Neural progenitor cell (in vitro differentiated cells): ENCODE measurements at regions not wholly inside any gene's neighbourhood (a gene's known extent, or its start where the extent isn't known, plus 50 kb on each side); places are given as distances from the start of the nearest gene placed in this dataset.

Experiments used
- DNase-seq: peaks from one replicate; pipeline ENCODE4 v3.0.0-alpha.2; 2016; ENCODE audit warnings: low spot score
- H2AFZ ChIP-seq: fragments of 200-600 bp; sonication (generic); replicated peaks from 2 replicates; pipeline ENCODE4 v1.6.1; 2016; ENCODE audit warnings: antibody characterized with exemption
- H3F3A ChIP-seq: fragments of 200-600 bp; sonication (generic); 2 replicates; pipeline ENCODE4 v1.6.1; 2016; ENCODE audit warnings: antibody characterized with exemption, low read depth
- H3K27ac ChIP-seq: fragments of 200-600 bp; sonication (generic); 2 replicates; pipeline ENCODE4 v1.5.1; 2016; ENCODE audit warnings: mild to moderate bottlenecking
- H3K27me3 ChIP-seq: fragments of 200-600 bp; sonication (generic); 2 replicates; pipeline ENCODE4 v1.6.1; 2016; ENCODE audit warnings: mild to moderate bottlenecking, moderate library complexity
- H3K36me3 ChIP-seq: fragments of 200-600 bp; sonication (generic); 2 replicates; pipeline ENCODE4 v1.5.1; 2016
- H3K4me1 ChIP-seq: fragments of 200-600 bp; sonication (generic); 2 replicates; pipeline ENCODE4 v1.6.1; 2016; ENCODE audit warnings: mixed run types
- H3K4me2 ChIP-seq: fragments of 200-600 bp; sonication (generic); 2 replicates; pipeline ENCODE4 v1.6.1; 2016
- H3K4me3 ChIP-seq: fragments of 200-600 bp; sonication (generic); 2 replicates; pipeline ENCODE4 v1.5.1; 2016
- H3K79me2 ChIP-seq: fragments of 200-600 bp; sonication (generic); 2 replicates; pipeline ENCODE4 v1.6.1; 2016; ENCODE audit warnings: low read depth
- H3K9ac ChIP-seq: fragments of 200-600 bp; sonication (generic); 2 replicates; pipeline ENCODE4 v1.6.1; 2016
- H3K9me3 ChIP-seq: fragments of 200-600 bp; sonication (generic); 2 replicates; pipeline ENCODE4 v1.5.1; 2016; ENCODE audit warnings: low read depth
- H4K20me1 ChIP-seq: fragments of 200-600 bp; sonication (generic); 2 replicates; pipeline ENCODE4 v1.6.1; 2016; ENCODE audit warnings: low read depth
- H3K27ac Mint-ChIP-seq: 3 replicates; pipeline ENCODE4 v1.8.0; 2021; ENCODE audit warnings: mixed read lengths
- H3K27me3 Mint-ChIP-seq: 2 replicates; pipeline ENCODE4 v1.8.0; 2022; ENCODE audit warnings: low read depth, mild to moderate bottlenecking, inconsistent platforms, moderate library complexity, mixed read lengths; ENCODE audit not compliant: insufficient read depth
- H3K36me3 Mint-ChIP-seq: 3 replicates; pipeline ENCODE4 v1.8.0; 2021; ENCODE audit warnings: mixed read lengths
- H3K4me1 Mint-ChIP-seq: 3 replicates; pipeline ENCODE4 v1.8.0; 2021; ENCODE audit warnings: mixed read lengths
- H3K4me3 Mint-ChIP-seq: 3 replicates; pipeline ENCODE4 v1.8.0; 2021; ENCODE audit warnings: mild to moderate bottlenecking, moderate library complexity, mixed read lengths
- H3K9me3 Mint-ChIP-seq: 3 replicates; pipeline ENCODE4 v1.8.0; 2020; ENCODE audit warnings: mixed read lengths
- CTCF ChIP-seq: fragments of 200-600 bp; sonication (generic); IDR thresholded peaks from 2 replicates; pipeline ENCODE4 v1.5.1; 2017; ENCODE audit warnings: antibody characterized with exemption, mild to moderate bottlenecking
- EZH2 ChIP-seq: fragments of 200-600 bp; sonication (generic); IDR thresholded peaks from 2 replicates; pipeline ENCODE4 v1.6.1; 2017; ENCODE audit warnings: antibody characterized with exemption, mild to moderate bottlenecking, moderate library complexity
- EZH2phosphoT487 ChIP-seq: fragments of 200-600 bp; sonication (generic); IDR thresholded peaks from 2 replicates; pipeline ENCODE4 v1.6.1; 2017; ENCODE audit warnings: antibody characterized with exemption

GRCh38 chr14:104357689-104358527 lies 219.5 kb downstream of the KIF26A start:
- no peaks in the 10 kb centered on the region for H3K36me3 ChIP-seq
- peaks cover 9% of the 10 kb centered on the region for H3K4me1 Mint-ChIP-seq
- no peak overlapping the region for H3K4me3 ChIP-seq
- H3K4me1 ChIP-seq = no peaks in the 10 kb centered on the region
- no peak overlapping the region for H3K27ac Mint-ChIP-seq
- no peak for DNase-seq
- H3K9me3 ChIP-seq = no peaks in the 10 kb centered on the region
- H3K4me3 Mint-ChIP-seq = no peak overlapping the region
- H4K20me1 ChIP-seq = no peaks in the 10 kb centered on the region
- no peaks in the 10 kb centered on the region for H3K79me2 ChIP-seq
- TF ChIP-seq EZH2 = no peak
- TF ChIP-seq CTCF = no peak
- TF ChIP-seq EZH2phosphoT487 = no peak
- H3K9me3 Mint-ChIP-seq = no peaks in the 10 kb centered on the region
- H3K27ac ChIP-seq = no peak overlapping the region
- H3F3A ChIP-seq = no peaks in the 10 kb centered on the region
- no peaks in the 10 kb centered on the region for H3K27me3 ChIP-seq
- H2AFZ ChIP-seq = no peak overlapping the region
- H3K27me3 Mint-ChIP-seq = no peaks in the 10 kb centered on the region
- H3K4me2 ChIP-seq = no peak overlapping the region
- no peaks in the 10 kb centered on the region for H3K36me3 Mint-ChIP-seq
- H3K9ac ChIP-seq = no peak overlapping the region

- H3K27ac Mint-ChIP-seq = no peak overlapping the region
- H3K4me3 Mint-ChIP-seq = no peak overlapping the region
- H3K4me1 Mint-ChIP-seq = peaks cover 9% of the 10 kb centered on the region
- no peak for TF ChIP-seq CTCF
- TF ChIP-seq EZH2phosphoT487 = no peak
- TF ChIP-seq EZH2 = no peak
- no peak overlapping the region for H3K4me2 ChIP-seq
- H2AFZ ChIP-seq = no peak overlapping the region
- no peaks in the 10 kb centered on the region for H3K4me1 ChIP-seq
- H3K9me3 Mint-ChIP-seq = no peaks in the 10 kb centered on the region
- H3K4me3 ChIP-seq = no peak overlapping the region
- H3K27me3 ChIP-seq = no peaks in the 10 kb centered on the region
- H3F3A ChIP-seq = no peaks in the 10 kb centered on the region
- no peaks in the 10 kb centered on the region for H3K36me3 ChIP-seq
- no peaks in the 10 kb centered on the region for H3K36me3 Mint-ChIP-seq
- no peaks in the 10 kb centered on the region for H3K9me3 ChIP-seq
- H3K79me2 ChIP-seq = no peaks in the 10 kb centered on the region
- no peak overlapping the region for H3K27ac ChIP-seq
- no peaks in the 10 kb centered on the region for H4K20me1 ChIP-seq
- DNase-seq = no peak
- H3K27me3 Mint-ChIP-seq = no peaks in the 10 kb centered on the region
- H3K9ac ChIP-seq = no peak overlapping the region
Measured at GRCh38 chr14:104358528-104359300, 220.3 kb downstream of the KIF26A start.

GRCh38 chr14:104359301-104359968 lies 220.1 kb upstream of the C14orf180 start:
- Histone ChIP-seq H3K27ac (no peak overlapping the region), H3K4me1 (no peaks in the 10 kb centered on the region), H3F3A (no peaks in the 10 kb centered on the region), H3K4me3 (no peak overlapping the region), H3K79me2 (no peaks in the 10 kb centered on the region), H3K9ac (no peak overlapping the region), H3K36me3 (no peaks in the 10 kb centered on the region), H3K4me2 (no peak overlapping the region), H4K20me1 (no peaks in the 10 kb centered on the region), H3K9me3 (no peaks in the 10 kb centered on the region), H2AFZ (no peak overlapping the region), H3K27me3 (no peaks in the 10 kb centered on the region)
- DNase-seq = no peak
- TF ChIP-seq EZH2 = no peak
- no peak for TF ChIP-seq CTCF
- TF ChIP-seq EZH2phosphoT487 = no peak
- Mint-ChIP-seq H3K4me3 (no peak overlapping the region), H3K4me1 (peaks cover 4% of the 10 kb centered on the region), H3K36me3 (no peaks in the 10 kb centered on the region), H3K27me3 (no peaks in the 10 kb centered on the region), H3K9me3 (no peaks in the 10 kb centered on the region), H3K27ac (no peak overlapping the region)
